DMS114 treated with DMSO at 0.1 percent for 48 hours (cell line): ENCODE measurements at regions not wholly inside any gene's neighbourhood (a gene's known extent, or its start where the extent isn't known, plus 50 kb on each side); places are given as distances from the start of the nearest gene placed in this dataset.

Experiments
- DNase-seq: peaks from one replicate; lab custom pipeline; 2025; ENCODE audit not compliant: unreplicated experiment; lab: John Stamatoyannopoulos, UW

DNA sequence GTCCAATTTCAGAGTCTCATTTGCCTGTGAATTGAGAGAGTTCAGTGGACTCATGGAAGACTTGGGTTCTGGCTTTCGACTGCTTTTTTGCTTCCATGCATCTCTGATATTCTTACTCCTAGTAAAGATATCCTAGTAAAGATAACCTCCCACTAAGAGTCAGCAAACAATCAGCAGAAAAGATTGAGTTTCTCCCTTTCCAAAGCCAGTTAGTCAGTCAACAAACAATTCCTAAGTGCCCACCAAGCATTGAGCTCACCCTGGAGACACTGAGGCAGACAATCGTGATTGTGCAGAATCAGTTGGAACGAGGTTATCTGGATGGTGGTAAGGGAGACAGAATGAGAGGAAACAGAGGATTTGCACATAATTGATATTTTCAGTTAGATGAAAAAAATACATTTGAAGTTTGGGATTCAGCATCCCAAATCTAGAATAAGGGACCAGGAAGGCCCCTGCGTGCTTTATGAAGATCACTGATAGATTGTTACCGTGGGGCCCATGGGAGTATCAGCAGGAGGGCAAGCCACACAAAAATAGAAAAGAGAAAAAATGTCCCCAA is 99.7 kb upstream of the SLC38A2 start:
- no peak for DNase-seq

DNA sequence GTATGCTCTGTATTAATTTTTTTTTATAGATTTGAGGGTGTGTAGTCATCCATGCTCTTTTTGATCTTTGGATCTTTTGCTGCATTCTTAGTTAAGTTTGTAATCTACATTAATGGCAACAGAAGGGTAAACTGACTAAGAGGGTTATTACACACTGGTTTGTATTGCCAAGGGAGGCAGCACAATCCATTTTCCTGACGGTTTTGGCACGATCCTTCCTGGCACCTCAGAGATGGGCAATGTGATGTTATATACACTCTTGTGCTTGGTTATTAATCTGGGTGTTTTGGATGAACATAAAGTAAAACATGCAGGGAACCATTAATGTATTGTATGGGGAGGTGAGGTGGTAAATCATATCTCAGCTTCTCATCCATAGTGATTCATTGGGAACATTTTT is 98.8 kb upstream of the SLC38A2 start:
- no peak for DNase-seq

DNA sequence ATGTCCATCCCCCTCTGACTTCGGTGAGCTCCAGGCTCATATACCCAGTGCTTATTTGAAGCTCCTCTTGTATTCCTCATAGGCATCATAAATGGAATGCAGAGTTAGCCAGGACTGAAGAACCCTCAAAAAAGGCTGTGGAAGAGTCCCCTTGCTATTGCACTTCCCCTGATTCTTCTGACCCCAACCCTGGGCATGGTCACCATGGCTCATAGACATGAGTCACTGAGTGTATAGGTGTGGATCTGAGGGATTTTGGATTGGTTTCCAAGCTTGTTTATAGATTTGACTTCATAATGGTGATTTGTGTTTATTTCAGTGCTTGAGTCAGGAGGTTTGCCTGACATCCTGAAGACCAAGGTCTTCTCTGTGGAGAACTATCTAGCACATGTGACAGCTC is 98.4 kb upstream of the SLC38A2 start:
- DNase-seq = no peak

DNA sequence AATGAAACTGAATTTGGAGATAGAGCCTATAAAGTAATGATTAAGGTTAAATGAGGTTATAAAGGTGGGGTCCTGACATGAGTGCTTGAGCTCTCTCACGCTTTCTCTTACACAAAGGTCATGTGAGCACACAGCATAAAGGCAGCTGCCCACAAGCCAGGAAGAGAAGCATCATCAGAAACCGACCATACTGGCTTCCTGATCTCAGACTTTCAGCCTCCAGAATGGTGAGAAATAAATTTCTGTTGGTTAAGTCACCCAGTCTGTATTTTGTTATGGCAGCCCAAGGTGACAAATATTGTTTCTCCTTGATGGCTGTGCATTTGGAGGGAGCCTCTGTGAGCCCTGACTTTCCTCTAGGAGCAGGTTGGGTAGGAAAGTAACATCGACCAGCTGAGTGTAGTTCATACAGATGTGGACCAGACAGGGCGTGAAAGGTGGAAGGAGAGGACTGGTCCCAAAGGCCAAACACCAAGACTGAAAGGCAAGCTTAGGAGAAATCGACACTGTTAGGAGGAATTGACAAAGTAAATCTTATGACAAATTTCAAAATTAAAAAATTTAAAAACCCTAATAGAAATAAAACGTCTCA is 97.6 kb upstream of the SLC38A2 start:
- no peak for DNase-seq

DNA sequence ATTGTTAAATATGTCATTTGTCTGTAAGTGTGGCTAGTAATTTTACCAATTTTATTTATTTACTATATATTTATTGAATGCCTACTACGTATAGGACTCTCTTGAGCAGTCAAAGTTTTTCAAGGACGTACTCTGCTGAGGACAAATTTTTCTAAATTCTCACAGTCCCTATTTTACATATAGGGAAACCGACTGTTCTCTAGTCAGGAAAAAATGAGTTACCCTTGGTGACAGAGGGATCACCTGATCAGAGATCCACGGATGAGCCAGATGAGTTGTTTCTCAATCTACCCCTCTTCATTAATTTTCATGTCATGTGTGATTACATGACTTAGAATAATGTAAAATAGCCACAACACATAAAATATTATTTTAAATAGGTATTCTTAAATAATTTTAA is 96.2 kb upstream of the SLC38A2 start:
- DNase-seq = no peak

DNA sequence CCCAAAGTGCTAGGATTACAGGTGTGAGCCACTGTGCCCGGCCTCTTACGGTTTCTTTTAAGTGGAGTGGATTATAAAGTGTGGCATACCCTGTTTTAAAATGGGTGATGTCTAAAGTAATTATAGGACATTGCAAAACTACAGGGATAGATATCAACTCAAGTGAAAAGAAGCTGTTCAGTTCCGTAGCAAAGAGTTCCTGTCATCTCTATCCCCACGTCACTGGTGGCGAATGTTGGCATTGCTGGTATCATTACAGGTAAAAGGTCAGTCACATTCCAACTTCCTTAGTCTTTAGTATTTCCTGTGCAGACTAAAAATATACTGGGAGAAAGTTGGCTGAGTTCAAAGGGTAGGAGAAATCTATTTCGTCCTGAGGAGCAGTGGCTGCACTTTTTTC is 95.6 kb upstream of the SLC38A2 start:
- no peak for DNase-seq

DNA sequence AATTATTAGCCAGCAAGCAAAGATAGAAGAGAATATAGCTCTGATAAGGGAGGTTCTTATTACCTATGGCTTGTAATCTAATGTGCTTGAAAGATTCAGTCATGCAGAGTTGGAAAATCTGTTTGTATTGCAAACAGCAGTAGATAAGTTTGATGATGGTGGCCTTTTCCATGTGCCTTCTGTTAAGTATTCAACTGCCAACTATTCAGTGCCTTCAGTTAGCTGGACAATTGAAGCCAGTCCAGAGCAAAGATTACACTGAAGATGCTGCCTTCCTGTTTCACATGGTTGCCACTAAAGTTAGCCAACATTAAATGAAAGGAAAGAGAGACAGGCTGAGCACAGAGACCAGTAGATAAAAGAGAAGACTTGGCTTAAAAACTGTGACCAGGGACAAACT is 92.7 kb upstream of the SLC38A2 start:
- DNase-seq = no peak

DNA sequence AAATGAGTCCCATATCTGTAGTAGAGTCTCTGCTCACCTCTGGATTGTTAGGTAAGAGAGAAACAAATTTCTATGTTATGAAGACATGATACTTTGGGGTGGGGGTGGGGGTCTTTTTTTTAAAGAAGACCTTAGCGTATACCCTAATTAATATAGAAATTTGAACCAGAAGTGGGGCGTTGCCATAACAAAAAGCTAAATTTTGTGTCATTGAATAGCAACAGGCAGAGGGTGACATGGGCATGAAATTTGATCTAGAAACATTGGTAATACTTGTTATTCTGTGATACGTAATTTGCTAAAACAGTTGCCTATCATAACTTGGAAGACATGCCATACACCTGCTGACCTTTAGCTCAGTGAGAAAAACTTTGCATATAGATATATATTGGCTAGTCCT is 92.3 kb upstream of the SLC38A2 start:
- DNase-seq = no peak

DNA sequence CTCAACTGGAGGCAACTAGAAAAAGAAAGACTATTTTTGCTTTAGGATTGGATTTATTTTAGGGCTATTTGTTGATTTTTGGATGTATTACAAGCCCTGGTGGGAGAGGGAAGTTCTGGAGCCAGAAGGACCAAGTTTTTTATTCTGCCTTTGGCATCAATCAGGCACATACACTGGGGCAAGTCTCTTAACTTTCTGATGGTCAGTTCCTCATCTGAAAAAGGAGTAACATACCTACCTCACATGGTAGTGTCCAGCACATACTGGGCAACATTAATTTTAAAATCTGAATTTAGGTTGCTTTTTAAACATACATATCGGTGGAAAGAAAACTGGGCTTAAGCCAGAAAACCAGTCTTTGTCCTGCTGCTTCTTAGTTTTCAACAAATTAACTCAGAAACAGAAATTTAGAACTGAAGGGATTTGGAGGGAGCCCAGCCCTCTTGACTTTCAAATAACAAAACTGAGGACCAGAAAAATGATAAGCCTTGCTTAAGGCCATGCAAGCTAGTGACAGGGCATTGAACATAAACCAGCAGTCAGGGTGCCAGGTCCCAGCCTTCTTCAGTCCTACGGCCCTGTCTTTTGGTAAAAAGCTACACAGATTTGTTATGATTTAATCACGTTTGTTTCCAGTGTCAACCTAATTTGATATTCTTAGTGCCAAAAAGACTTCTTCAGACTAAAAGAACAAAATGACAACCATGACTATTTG is 90.2 kb upstream of the SLC38A2 start:
- DNase-seq = no peak

DNA sequence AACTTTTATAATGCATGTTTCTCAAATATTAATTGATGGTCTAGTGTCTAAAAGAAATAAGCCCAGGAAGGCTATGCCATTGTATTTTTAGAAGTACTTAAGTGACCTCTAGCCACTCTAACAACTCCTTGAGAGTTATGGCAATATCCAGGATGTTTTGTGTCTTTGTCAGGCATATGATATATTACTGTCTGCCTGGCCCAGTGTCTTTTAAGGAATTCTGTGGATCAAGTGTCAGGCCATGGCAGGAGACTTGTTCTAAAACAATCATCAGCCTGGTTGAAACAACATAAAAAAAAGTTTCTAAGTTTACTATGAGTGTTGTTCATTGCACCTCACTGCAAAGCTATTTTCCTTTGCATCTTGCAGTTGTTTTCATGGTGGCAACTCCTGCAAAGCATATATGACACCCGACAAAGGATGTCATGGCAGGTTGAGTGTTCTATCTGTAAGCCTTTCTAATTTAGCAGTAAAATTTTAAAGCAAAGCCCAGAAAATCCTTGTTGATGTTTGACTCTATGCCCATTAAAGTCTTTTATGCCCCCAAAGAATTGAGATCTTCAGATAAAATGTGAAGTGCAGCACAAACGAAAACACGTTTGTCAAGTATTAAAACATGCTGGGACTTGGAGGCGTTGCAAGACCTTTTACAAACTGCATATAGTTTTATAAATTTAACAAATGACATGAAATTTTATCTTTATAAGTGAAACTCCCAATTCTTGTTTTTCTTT is 89.5 kb upstream of the SLC38A2 start:
- DNase-seq = no peak

DNA sequence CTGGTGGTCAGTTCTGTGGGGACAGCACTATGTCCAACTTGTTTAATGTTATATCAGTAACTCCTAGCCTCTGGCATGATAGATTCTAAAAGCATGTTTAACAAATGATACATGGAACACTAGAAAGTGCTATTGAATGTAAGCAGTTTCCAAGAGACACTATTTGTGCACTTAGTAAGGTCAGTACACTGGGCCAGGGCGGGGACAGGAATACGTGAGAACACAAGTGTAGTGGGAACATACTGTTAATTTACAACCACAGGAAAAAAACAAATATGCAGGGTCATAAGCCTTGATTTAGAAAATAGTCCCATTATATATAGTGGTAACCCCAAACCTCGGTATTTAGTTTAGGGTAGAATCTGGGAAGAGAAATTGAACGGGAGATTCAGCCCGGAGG is 88.9 kb upstream of the SLC38A2 start:
- no peak for DNase-seq

DNA sequence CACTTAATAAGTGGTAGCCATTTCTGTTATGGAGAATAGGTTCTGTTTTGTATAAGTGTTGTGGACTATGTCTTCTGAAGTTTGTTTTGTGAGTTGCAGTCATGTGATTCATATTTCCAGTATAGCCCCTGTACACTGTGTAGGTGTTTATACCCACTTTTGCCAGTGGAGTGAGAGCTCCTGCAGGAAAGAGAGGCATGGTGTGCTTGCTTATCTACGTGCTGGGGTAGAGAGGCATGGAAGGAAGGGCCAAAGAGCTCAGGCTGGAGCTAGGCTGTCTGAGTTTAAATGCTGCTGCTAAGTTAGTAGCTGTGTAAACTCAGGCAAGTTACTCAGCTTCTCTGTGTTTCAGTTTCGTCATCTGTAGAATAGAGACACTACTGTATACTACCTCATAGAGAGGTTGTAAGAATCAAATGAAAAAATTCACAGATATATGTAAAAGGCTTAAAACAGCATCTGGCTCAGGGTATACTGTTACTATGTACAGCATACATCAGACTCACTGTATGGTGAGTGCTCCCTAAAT is 88.2 kb upstream of the SLC38A2 start:
- no peak for DNase-seq

DNA sequence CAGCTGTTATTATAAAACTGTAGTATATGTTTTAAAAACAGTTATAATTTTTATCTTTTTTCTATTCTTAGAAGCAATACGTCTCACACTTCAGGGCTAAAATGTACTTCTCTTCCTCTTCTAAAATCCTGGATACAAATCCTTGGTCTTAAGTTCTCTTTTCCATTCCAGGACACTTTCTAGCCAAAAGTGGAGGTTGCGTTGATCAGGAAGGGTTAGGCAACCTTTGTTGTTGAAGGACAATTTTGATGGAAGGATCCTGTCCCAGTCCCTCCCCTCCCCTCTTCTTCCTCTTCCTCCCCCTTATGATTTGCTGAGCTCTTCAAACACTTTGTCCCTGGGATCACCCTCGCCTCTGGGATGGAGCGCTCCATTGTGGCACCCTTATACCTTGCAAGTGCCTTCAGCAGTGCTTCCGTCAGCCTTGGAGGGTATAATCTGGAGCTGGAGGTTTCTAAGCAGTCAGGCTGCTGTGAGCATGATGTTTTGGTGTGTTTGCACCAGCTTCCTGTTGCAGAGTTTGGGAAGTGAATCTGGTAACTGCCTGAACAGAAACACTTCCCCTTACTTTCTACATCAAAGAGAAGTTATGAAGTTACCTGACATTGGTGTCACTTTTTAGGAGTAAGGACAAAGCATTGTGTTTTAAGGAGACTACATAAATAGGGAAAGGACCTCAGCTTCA is 87.4 kb upstream of the SLC38A2 start:
- no peak for DNase-seq

DNA sequence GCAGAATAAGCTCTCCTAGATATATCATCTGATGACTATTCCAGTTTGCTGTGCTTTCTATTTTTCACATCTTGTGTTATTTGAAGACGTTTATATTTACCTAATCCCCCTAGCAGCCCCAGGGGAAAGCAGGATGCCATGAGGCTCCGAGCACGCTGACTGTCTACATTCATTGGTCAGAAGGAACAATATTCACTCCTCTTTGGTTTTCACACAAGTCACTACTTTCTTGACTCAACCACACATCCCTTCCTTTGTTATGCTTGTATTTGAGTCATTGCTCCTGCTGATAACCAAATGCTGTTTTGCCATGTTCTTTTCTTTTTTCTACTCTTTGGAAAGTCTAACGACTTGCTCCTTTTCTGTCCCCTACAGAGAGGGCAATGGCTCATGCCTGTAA is 86.5 kb upstream of the SLC38A2 start:
- DNase-seq = no peak

DNA sequence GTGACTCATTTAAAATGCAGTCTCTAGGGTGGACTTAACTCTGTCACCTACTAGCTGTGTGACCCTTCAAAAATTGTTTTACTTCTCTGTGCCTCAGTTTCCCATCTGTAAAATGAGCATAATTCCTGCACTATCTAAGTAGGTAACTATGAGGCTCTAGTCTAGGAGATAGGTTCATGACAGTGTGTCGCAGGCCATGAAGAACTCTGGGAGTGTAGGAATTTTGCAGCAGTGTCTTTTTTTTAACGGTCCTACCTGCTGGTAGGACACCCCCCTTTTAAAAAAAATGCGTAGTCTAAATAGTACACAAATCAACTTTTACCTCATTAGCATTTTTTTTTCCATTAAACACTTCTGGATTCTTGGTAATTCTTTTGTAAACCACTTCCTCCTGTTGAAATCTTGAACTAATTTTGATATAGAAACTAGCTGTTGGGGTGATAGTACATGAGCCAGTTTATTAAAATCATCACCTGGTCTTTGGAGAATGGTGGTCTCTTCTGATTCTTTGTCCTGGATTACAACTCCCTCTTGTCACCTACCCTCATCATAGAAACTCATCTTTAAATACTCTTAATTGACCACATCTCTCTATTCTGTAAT is 86.0 kb upstream of the SLC38A2 start:
- no peak for DNase-seq

DNA sequence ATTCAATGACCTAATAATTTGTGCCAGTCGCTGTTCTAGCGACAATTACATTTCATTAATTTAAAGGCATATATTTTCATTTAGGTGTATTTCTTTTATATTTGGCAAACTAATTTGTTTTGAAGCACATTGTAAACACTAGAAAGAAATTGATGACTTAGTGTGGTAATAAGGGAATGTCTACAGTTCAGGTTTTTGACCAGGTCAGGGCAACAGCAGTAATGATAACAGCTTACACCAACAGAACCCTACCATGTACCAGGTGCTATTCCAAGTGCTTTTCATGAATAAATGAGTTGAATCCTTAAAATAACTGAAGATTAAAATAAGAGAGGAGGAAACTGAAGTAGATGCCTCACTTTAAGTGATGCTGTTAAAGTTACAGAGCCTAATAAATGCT is 85.4 kb upstream of the SLC38A2 start:
- DNase-seq = no peak

DNA sequence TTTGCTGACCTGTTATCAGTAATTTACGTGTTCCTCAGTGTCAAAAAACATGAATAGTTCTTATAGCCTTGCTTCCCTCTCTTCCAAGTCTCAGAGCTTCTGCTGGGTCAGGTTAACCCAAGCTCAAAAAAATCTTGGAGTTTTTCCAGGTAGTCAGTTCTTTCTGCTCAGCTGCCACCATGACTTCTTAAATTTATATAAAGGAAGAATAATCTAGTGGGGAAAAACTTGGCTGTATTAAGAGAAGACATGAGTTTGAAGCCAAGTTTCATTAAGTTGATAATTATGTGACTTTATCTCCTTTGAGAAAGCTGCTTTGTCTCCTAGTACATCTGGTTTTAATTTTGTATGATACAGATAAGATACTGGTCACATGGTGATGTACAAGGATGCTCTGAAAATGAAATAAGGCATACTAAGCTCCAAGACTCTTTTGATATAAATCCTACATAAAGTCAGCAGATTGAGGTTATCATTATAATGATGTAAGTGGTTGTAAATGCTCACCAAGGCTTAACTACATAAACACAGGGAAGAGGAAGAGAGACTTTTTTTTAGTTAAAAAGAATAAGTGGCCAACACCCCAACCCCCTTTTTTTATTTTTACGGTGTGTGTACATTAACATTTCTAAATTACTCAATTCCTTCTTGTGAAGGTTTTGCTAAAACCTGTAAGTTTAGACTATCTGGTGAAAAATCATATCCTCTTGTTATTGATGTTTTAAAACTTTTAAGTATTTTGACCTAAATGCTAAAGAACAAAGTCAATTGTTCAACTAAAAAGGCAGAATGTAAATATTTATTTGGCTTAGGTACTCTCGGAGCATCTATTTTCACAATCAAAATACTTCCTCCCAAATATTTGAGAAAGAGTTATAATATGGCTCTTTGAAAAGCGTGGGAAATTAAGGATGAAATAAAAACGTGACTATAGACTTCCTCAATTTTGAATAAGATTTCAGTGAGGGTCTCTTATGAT is 84.1 kb upstream of the SLC38A2 start:
- no peak for DNase-seq

DNA sequence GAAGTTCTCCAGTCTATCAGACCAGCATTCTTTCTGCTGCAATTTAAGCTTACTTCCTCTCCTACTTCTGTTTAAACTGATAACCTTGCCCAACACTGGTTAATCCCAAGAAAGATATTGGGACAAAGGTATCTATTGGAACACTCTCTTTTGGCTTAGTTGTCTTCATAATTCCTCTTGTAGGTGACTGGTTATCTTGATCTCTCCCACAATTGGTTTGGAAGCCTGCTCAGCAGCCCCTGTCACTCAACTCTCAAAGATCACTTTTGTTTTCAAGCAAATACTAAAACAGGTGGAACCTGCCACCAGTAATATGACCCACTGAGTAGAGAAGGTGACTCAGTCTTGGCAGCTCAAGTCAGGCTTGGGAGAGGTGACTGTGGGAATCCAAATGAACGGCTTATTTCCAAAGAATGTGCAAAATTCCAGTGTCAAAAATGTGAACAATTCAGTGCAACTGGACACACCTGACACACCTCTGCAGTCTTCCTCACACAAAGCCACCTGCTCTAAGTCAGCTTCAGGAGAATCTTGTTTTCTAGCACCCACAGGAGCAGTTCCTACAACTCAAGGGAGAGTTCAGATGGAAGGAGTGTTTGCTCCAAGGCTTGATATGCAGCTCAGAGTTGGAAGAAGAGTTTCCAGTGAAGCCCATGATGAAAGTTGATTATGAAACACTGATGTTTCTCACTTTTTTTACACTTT is 83.2 kb upstream of the SLC38A2 start:
- DNase-seq = no peak

DNA sequence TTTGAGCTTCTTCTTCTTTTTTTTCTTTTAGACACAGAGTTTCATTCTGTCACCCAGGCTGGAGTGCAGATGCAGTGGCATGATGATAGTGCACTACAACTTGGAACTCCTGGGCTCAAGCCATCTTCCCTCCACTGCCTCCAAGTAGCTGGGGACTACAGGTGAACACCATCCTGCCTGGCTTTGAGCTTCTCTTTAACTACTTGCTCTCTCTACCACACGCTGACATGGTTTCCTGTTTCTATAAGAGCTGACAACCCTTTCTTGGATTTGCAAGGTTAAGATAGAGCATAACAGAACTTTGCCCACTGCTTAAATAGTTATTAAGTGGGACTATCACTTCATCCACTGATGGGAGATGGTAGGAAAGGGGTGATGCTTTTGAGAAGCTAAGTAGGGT is 82.4 kb upstream of the SLC38A2 start:
- no peak for DNase-seq
